ENCODE measurements at regions not wholly inside any gene's neighbourhood (a gene's known extent, or its start where the extent isn't known, plus 50 kb on each side); places are given as distances from the start of the nearest gene placed in this dataset.

DNA sequence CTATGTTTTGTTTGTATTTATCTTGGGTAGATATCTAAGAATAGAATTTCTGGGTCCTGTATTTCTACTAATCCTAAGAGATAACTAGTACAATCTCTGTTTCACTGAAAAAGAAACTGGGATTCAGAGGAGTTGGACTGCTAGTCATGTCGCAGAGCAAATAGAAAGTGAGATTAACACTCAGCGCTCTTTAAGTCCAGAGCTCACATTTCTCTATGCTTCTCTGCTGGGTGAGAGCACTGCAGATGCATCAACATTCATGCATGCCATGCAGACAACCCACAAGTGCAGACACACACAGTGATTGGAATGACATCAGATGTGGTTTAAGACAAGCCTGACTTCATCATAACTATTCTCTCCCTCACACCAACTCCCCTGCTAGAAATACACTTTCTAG is 563.8 kb downstream of the TDRD15 start:
- TF ChIP-seq, protein P1, sequence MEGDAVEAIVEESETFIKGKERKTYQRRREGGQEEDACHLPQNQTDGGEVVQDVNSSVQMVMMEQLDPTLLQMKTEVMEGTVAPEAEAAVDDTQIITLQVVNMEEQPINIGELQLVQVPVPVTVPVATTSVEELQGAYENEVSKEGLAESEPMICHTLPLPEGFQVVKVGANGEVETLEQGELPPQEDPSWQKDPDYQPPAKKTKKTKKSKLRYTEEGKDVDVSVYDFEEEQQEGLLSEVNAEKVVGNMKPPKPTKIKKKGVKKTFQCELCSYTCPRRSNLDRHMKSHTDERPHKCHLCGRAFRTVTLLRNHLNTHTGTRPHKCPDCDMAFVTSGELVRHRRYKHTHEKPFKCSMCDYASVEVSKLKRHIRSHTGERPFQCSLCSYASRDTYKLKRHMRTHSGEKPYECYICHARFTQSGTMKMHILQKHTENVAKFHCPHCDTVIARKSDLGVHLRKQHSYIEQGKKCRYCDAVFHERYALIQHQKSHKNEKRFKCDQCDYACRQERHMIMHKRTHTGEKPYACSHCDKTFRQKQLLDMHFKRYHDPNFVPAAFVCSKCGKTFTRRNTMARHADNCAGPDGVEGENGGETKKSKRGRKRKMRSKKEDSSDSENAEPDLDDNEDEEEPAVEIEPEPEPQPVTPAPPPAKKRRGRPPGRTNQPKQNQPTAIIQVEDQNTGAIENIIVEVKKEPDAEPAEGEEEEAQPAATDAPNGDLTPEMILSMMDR (IDR thresholded peaks at IDR 0.05 in 4 of 5, conservative IDR thresholded peaks at IDR 0.05 in 1 of 5) = no peak
- TF ChIP-seq POLR2A (IDR thresholded peaks at IDR 0.05) = no peak

Measured in gastrocnemius medialis (tissue), 4 donors.